NCI-H748 (cell line): ENCODE measurements at regions not wholly inside any gene's neighbourhood (a gene's known extent, or its start where the extent isn't known, plus 50 kb on each side); places are given as distances from the start of the nearest gene placed in this dataset.

Source experiments
- DNase-seq: peaks from one replicate; lab custom pipeline; 2025; ENCODE audit not compliant: unreplicated experiment; lab: John Stamatoyannopoulos, UW

- no peak for DNase-seq
Measured at GRCh38 chr11:127628458-127628785, 627.9 kb upstream of the KIRREL3 start.

DNA sequence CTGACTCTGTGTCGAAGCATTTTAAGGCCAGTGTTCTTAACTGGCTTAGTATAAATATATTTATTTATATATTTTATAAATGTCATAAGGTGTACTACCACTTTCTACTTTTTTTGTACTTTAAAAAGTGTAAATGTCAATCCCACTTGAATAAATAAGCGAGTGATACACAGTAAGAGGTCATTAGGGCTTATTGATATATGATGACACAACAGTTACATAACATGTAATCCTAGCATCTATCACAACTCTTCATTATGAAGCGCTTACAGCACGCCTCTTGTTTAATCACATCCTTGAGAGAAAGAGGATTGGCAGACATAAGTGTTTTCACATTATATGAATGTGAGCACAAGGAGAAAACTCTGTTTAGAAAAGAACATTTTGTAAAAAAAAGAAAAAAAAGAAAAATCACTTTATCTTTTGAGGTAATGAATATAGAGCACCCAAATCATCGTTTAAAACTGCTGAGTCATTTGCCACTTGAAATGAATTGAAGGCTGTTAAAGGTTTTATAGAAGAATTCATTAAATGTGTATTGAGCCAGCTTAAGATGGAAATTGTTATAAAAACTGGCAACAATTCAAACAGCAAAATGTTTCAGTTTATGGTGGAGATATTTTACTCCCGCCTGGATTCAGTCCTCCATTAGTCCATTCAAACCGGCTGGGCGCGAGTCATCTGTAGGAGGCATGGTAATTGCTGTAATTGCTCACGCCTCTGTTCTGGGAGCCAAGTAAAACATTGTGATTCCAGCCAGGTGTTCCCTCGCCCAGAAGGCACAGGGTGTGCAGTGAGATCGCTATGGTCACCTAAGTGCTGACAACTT lies 627.3 kb upstream of the KIRREL3 start:
- DNase-seq: peak; percentile 97

DNA sequence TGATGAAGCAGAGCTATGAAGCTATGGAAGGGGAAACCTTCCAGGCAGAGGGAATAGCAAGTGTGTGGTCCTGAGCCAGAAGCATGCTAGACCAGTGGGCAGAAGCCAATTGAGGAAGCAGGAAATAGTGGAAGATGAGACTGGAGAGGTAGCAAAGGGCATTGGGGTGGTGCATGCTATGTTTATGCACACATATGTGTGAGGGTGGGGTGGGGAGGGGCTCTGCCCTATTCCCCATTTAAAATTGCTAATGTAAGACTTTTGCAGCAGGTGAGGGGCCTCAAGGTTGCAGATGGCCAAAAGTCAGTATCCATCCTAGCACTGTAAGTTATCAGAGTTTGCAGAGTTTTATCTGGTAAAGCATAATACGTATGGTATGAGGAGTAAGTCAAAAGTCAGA lies 626.6 kb upstream of the KIRREL3 start:
- DNase-seq: peak; percentile 40

DNA sequence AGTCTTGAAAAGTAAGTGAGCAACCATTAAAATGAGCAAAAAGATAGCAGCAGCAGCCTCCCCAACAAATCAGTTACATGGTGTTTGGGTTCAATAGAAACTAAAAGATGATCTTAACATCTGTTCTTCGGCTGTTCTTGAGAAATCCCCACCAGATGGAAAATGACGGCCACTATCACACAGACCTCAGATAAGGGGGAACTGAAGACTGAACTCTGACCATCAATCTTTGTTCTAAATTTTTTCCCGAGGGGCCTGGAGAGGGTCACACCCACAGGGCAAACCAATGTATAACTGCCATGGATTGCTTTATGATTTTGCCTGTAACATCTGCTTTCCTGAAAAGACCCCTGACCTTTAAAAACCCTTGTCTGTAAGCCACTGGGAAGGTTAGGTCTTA lies 624.8 kb upstream of the KIRREL3 start:
- no peak for DNase-seq

GRCh38 chr11:127624306-127624856 lies 623.8 kb upstream of the KIRREL3 start:
- no peak for DNase-seq

DNA sequence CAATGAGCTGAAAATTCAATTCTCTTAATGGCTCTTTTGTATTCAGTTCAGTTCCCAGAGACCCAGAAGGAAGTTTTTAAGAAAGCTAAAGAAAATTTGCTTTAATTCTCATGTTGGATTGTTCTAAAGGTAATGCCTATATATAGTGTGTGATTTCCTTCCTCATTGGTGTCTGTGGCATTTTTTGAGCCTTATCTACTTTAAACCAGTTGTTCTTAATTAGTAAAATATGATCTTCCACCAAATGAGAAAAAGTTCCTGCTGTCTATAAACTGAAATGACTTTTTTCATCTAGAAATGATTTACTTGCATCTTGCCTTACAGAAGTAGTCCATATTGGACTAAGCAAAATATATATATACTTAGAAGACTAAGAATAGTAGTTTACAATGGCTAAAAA lies 622.1 kb upstream of the KIRREL3 start:
- no peak for DNase-seq

DNA sequence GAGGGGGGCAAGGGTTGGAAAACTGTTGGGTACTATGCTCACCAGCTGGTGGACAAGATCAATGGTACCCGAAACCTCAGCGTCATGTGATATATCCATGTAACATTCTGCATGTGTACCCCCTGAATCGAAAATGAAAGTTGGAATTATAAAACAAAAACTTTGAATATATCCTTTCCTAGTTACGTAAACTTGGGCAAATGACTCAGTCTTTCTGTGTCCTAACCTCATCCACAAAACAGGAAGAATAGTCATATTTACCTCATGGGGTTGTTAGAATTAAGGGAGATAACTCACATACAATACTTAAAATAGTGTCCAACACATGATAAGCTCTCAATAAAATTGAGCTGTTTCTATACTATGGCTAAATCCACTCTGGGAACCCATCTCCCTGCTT lies 620.1 kb upstream of the KIRREL3 start:
- DNase-seq: no peak

DNA sequence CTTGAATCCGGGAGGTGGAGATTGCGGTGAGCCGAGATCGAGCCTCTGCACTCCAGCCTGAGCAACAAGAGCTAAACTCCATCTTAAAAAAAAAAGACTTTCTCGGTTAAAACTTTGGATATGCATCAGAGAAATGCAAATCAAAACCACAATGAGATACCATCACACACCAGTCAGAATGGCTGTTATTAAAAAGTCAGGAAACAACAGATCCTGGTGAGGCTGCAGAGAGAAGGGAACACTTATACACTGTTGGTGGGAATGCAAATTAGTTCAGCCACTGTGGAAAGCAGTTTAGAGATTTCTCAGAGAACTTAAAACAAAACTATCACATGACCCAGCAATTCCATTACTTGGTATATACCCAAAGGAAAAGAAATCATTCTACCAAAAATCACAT lies 619.4 kb upstream of the KIRREL3 start:
- DNase-seq: no peak

DNA sequence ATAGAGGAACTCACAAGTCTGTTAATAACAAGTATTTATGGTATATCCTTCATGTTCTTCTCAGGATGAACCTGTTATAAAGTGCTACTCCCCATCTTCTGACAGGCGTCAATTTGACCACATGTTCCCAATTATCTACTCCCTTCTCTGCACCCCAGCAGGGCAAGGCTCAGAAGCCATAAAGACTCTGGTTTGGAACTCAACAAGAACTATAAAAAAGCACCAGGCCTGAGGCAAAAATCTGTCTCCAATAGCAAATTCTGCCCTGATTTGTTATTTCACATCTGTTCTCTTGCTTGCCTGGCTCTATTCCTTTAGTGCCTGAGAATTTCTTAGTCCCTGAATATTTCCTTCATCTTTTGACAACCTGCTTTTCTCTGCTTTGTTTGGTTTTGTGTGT lies 618.2 kb upstream of the KIRREL3 start:
- DNase-seq: no peak

- DNase-seq: peak; percentile 10
Measured at GRCh38 chr11:127616158-127616557, 615.6 kb upstream of the KIRREL3 start.

DNA sequence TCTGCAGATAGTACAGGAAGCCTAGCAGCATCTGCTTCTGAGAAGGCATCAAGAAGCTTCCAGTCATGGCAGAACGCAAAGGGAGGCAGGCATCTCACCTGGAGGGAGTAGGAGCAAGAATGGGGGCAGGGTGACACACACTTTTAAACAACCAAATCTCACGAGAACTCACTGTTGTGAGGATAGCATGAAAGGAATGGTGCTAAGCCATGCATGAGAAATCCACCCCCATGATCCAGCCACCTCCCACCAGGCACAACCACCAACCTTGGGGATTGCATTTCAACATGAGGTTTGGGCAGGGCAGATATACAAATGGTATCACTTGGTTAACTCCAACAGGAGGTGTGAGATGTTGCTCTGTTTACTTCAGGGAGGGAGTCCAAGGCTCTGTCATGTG lies 612.0 kb upstream of the KIRREL3 start:
- no peak for DNase-seq

GRCh38 chr11:127609025-127609773 lies 608.6 kb upstream of the KIRREL3 start:
- no peak for DNase-seq

- DNase-seq: no peak
Measured at GRCh38 chr11:127607487-127608085, 607.0 kb upstream of the KIRREL3 start.

DNA sequence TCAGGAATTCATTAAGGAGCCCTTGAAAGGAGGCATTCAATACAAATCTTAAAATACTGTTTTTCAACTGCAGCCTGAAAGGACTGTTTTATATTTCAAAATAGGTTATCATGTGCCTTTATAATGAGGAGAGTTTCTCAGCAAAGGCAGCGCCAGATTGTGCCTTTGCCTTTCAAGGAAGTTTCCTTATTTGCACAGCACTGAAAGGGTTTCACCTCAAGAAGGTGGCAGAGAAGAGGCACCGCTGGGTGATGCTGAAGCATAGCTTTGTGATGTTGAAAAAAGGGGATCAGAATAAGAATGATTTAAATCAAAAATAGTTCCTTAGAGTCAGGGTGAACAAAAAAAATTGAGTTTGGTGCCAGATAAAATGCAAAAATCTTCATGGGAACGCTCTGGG lies 601.0 kb upstream of the KIRREL3 start:
- no peak for DNase-seq

- DNase-seq: no peak
Measured at GRCh38 chr11:127600674-127601073, 600.1 kb upstream of the KIRREL3 start.

GRCh38 chr11:127598476-127598875 lies 597.9 kb upstream of the KIRREL3 start:
- DNase-seq: no peak

DNA sequence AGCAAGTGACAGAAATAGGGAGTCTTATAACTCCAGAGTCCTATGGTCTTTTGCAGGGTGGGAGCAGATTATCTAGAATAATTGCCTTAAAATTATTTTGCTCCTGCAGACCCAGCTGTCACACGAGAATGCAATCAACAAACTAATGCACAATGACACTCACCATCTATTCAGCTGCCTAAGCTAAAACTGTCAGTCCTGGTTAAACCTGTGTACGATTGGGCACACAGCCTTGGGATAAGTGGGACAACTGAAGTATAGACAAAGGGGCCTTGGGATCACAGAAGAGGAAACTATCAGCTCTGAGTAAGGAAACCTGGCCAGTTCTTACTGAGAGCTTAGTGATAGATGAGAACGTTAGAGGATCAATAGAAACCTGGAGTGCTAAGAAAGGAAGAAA lies 595.9 kb upstream of the KIRREL3 start:
- no peak for DNase-seq

DNA sequence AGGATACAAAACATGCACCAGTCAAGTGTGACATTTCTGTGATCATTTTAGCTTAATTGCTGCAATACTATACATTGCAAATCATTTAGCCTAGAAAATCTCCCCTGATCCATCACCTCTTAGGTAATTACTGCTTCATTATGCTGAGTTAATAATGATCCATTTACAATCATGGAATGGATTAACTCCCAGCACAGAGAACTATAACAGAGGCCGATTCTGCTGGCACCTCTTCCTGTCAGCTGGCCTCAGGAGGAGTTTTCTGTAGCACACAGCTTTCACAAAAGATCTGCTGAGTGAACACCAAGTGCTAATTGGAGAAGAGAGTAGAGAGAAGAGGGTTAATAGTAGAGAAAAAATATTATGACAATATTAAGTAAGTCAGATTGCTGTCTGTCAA lies 591.8 kb upstream of the KIRREL3 start:
- no peak for DNase-seq

DNA sequence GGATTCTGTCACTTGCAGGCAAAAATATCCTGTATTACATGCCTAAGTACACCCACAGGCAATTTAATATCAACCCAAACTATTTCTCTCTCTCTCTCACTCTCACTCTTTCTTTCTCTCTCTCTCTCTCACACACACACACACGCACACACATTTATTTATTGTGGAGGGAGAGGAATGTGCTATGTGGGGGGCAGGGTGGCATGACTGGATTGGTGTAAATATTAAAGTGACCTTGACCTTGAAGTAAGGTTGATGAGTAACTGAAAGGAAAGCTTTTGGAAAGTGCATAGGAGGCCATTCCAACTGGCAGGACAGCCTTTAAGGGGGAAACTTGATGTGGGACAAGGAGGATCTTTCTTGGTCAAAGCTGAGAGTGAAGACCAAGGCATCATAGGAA lies 589.7 kb upstream of the KIRREL3 start:
- no peak for DNase-seq

DNA sequence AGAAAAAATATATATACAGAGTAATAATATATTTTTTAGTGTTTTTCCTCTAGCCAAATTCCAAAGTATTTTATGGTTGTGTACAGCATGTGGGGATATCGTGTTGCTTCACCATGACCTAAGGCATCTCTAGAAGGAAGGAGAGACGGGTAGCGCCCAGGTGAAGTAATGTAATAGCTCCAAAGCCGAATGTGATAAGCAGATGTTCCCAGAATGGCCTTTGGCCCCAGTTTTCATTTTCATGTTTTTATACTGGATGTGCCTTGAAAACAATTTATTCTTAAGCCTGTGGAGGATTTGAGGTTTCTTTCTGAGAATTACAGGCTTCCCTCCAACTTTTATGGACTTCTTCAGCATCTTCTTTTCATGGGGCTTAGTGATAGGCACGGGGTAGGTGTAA lies 587.9 kb upstream of the KIRREL3 start:
- DNase-seq: no peak

DNA sequence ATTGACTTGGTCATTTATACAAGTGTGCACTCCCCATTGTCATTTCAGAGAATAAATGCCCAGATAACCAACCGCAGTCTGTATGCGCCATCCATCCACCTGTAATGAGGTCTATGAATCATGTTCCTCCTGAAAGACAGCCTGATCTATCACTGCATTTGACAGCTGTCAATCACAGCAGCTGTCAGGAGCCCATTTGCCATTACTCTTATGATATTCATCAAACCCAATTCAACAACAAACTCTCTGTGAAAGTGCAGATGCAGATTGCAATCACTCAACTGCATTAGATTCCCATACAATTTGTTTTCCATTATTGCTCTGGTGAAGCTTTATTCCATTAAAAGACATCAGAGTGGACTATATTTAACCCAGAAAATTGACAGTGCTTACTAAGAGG lies 586.9 kb upstream of the KIRREL3 start:
- no peak for DNase-seq

- no peak for DNase-seq
Measured at GRCh38 chr11:127576210-127576609, 575.6 kb upstream of the KIRREL3 start.
